Activated CD4-positive, alpha-beta T cell treated with anti-CD3 and anti-CD28 coated beads, Interleukin-2, amount 50 U/mL, for 24 hours (primary cell): ENCODE measurements at regions not wholly inside any gene's neighbourhood (a gene's known extent, or its start where the extent isn't known, plus 50 kb on each side); places are given as distances from the start of the nearest gene placed in this dataset.
A peak's percentile ranks its signal among the peaks of the same experiment; 100 is the strongest.

Source experiments
- DNase-seq, 2 donors: peaks; one replicate each; pipeline ENCODE4 v3.0.0-alpha.2; 2020; ENCODE audit warnings: low read depth in 1 of 2, low spot score in 1 of 2

GRCh38 chr13:105031306-105031705, 1504.2 kb downstream of the EFNB2 start:
- no peak for DNase-seq

GRCh38 chr13:105030851-105031250, 1504.6 kb downstream of the EFNB2 start:
- DNase-seq: no peak

DNA sequence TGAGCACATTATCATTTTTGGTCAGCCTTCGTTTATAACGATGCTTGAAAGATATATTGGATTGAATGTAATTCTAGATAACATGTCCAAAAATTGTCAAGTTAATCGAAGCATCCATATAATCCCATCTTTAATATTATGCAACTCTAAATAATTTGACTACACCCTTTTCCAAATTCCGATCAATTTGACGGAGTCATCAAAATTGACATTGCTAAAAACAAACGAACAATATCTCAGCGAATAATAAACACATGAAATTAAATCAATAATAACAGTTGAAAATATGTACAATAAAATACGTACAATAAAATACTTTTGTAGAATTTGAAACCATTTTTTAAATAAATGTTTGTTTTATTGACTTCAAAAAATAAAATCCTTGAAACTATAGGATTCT, 1516.4 kb downstream of the EFNB2 start:
- no peak for DNase-seq

DNA sequence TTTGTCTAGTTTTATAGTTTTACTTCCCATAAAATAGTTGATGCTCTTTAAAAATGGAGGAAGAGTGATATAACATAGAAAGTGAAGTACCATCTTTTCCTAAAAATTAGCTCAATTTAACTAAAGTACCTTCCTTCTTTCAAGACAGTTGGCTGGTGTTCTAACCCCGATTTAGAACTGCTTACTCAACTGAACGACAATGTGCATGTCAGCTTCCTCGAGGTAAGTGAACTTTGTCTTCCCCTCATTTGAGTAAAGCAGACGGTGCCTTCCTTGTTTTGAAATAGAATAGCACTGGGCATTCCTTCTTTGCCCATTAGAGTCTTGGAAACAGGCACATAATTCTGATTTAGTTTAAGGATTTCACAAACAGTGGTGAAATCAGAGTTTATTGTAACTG, 1519.2 kb downstream of the EFNB2 start:
- DNase-seq: no peak

GRCh38 chr13:105008604-105009003, 1526.9 kb downstream of the EFNB2 start:
- no peak for DNase-seq

DNA sequence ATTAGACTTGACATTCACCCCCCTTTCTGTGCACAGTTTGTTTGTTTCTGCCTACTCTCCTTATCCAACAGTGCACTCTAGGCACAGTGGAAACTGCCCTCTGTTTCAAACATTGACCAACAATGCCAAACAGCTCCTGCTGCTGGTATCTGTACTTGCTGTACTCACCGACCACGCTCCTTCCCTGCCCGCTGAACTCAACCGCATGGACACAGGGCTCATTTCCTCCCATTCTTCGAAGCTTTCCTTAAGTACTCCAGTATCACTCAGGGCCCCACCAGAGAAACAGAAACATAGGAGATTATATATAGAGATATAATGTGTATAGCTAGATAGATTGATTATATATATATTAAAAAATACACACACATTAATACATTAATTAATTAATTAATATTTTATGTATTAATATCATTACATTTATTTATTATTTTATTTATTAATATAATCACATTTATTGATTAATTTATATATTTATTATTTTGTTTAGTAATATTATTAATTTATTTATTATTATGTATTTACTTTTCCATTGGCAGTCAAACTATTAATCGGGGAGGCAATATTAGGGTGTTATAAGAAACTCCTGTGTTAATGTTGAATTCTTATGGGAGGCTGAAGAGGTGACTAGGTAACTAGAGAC, 1528.2 kb downstream of the EFNB2 start:
- no peak for DNase-seq

- DNase-seq: no peak
These were observed 1539.4 kb downstream of the EFNB2 start for GRCh38 chr13:104996022-104996421.

- DNase-seq: no peak
These were observed 1541.8 kb downstream of the EFNB2 start for GRCh38 chr13:104993708-104994107.

DNA sequence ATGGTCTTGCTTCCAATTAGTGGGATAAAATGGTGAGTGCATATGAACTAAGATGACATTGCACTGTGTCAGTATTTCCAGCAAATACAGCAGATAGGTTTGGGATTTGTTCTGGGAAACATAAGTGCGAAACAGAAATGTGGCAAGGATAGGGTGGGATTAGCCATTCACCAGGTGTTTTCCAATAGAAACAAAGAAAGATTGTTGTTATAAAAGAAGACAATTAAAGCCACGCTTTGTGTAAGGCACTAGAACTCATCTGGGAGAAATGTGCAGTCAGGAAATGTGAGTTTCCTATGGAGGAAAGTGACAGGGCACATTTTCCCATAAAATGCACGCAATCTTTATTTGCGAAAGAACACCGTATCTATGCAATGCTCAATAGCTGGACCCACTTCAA, 1547.8 kb downstream of the EFNB2 start:
- DNase-seq: no peak

DNA sequence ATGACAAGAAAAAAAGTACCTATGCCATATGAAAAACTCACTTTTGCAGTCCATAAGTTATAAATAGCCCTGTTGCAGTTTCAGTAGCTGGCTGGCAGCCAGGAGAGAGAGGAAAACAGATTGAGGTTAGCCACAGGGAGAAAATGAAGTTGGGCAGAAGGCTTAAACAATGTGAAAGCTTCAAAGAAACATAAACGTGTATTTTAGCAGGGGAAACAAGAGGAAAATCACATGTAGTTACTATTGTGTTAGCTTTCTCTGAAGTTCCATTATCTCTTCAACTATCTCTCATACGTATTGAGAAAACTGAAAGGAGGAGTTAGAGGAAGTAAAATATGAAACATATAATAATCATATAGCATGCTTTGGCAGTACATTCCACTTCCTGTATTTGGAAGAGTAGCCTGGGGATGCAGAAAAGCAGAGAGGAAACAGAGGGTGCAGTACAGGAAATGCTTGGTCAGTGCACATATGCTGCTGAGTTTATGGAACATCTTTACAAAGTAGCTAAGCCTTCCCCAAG, 1551.1 kb downstream of the EFNB2 start:
- peak in 1 of 2 donors; percentile 12 for DNase-seq

DNA sequence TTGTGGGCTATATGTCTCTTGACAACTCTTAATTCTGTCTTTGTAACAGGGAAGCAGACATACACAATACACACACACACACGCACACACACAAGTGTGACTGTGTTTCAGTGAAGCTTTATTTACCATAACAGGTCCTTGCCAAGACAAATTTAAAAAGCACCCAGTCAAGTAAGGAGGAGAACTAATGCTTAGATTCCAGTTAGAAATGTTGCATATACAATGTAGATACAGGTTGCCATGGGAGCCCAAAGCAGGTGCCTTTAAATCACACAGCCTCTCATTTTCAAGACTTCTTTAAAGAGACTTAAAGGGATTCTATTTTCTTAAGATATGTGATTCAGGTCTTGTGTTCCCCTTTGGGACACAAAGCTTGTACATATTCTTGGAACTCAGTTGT, 1551.9 kb downstream of the EFNB2 start:
- DNase-seq: no peak

GRCh38 chr13:104980586-104980985, 1554.9 kb downstream of the EFNB2 start:
- no peak for DNase-seq

DNA sequence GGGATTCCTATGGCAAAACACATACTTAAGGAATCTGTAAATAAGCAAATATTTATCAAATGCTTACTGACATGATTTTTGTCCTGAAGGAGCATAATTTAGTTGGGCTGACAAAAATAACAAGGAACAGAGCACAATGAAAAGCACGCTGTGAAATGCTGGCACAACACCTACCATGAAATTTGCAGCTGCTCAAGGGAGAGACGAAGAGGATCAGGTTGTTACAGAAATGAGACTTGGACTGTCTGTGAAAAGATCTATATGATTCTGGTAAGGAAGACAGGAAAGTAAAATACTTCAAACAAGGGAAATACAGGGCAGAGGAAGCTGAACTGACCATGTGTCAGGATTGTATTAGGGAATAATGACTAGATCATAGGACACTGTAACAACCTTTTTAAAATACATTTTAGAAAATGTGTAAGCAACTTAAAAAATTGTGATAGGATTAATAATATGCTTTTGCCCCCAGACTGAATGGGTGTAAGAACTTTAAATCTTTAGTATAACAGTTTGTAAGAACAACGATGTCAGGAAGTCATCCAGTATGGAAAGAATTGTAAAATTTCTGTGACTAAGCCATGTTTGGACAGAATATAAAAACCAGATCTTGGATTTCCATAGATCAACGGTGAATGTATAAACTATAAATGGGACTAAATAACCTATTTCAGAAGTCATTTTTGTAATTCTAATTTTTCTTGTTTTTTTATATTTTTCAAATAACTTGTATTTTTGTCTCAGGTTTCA, 1556.0 kb downstream of the EFNB2 start:
- DNase-seq: no peak

DNA sequence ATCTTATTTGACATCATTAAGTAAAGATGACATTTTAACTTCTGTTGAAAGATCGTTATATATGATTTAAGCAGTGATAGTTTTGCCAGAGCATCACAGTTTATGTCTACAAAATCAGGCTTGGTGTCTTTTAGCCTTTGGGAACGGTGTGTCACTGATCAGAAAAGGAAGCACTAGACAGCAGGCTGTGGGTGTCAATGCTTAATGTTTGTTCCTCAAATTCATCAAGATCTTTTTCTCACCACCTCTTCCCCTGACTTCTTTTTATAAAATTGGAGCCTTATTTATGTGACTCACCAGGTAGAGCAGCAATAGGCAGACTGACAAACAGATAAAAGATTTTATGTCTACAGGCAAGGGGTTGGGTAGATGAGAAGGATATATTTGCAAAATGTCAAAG, 1558.5 kb downstream of the EFNB2 start:
- DNase-seq: no peak

GRCh38 chr13:104975272-104975671, 1560.2 kb downstream of the EFNB2 start:
- DNase-seq: no peak

GRCh38 chr13:104968876-104969275, 1566.6 kb downstream of the EFNB2 start:
- no peak for DNase-seq

DNA sequence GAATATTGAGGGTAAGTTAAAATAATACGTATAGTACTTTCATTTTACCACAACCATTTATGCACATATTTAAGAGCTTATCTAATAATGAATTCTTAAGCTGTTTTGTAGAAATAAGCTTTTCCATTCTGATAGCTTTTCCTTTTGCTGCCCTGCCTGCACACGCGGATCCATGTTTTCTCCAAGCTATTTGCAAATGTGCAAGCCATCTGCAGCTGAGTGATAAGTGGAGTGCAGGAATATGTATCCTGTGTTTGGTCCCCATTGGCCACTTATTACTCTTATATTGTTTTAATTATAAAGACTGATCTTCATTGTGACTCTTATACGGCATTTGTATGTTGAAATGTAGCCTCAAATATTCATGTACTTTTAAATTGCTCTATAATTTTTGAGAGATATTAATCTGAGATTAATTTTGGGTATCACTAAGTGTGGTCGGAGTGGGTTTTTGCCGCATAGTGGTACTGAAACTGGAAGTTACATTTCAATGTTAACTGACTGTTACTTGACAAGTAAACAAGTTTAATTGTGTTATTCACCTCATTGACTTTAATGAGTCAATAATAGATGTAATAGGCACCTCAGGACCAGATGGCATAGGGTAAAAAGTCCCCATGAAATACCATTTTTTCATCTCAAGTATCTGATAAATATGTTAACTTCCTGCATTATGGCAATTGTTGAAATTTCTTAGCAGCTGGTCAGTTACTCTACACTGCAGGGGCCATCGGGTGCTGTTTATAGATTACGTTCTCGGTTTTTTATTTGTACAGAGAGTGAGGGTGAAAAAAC, 1567.4 kb downstream of the EFNB2 start:
- no peak for DNase-seq

- no peak for DNase-seq
These were observed 1568.1 kb downstream of the EFNB2 start for GRCh38 chr13:104967376-104967775.

DNA sequence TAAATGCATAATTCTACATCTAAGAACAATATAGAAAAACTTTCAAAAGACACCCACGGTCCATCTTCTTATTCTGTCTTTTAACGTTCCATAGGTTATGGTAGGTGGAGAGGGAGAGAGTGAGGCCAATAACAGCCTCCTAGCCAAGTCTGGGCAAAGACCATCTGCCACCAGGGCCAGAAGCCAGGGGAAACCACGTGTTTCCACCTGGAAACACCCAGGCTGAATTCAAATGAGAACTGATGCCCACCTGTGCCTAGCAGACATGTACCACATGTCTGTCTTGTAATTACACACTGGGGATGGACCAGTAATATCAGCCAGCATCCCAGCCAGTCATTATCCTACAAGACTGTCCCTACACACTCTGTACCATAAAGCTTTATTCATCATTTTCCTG, 1573.1 kb downstream of the EFNB2 start:
- no peak for DNase-seq

DNA sequence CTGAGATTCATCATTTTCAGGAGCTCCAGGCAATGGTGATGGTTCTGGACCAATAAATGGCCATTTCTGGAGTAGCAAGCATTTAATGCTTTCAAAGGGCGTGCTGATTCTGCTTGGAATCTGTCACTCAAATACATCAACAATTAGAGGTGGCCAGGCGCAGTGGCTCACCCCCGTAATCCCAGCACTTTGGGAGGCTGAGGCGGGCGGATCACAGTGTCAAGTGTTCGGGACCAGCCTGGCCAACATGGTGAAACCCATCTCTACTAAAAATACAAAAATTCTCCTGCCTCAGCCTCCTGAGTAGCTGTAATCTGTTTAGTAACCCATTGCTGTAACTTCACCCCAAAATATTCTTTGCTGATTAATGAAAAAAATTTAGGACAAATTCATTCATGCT, 1574.2 kb downstream of the EFNB2 start:
- DNase-seq: no peak

DNA sequence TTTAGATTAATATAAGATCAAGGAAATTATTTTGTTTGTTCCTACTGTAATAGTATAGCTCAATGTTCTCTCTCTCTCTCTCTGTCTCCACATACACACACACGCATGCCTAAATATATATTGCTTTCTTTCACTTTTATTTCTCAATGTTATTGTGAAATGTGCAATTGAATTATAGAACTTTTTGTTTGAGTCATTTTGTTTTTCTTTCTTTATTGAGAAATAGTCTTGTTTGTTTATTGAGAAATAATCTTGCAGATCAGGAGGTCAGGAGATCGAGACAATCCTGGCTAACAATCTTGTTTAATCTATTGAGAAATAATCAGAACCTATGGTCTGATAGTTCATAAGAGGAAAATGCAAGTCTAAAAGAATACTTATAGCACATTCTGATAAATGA, 1581.3 kb downstream of the EFNB2 start:
- no peak for DNase-seq

DNA sequence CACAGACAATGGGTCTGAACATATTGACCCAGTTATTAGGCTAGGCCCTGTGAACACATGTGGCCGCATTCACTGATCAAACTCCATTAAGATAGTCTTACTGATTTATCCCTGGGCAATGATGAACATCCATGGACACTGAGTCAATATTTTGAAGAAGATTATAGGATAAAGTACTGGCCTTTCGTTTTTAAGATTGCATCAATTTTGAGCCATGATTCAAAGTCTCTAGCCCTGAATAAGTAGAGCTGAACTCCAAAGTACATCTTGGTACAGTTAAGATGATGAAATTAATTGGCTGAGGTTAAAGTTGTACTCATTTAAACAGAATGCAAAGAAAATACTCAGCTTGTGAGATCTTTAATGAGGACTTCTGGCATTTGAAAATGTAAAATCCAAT, 1581.9 kb downstream of the EFNB2 start:
- no peak for DNase-seq
